ENCODE measurements at regions not wholly inside any gene's neighbourhood (a gene's known extent, or its start where the extent isn't known, plus 50 kb on each side); places are given as distances from the start of the nearest gene placed in this dataset.

DNA sequence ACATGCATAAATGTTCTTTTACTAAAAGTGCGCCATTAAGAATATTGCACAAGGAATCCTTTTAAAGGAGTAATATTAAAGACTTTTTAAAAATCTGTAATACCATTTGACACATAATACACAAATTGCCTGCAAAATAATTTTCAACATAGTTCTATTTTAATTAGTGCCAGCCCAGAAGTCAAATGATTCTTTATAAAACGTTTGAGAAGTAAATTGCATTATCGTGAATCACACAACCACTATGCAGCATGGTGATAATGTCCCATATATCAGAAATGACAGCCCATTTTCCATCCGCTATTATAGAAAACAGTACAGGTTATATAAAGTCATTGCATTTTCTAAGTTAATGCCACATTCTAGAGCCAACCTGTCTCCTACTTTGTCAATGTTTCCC, 324.0 kb downstream of the IPMK start:
- H3K4me3 ChIP-seq (ENCODE audit: low read depth, low read length) = no peak overlapping the region
- H3K14ac ChIP-seq (ENCODE audit: low read length) = no peak overlapping the region
- H4K12ac ChIP-seq (ENCODE audit: low read depth, low read length) = no peak overlapping the region
- H3K36me3 ChIP-seq (ENCODE audit: control insufficient read depth in 1 of 2, insufficient read depth in 2 of 2, low read length in 2 of 2) = no peaks in the 10 kb centered on the region
- no peak overlapping the region for H2AK5ac ChIP-seq (ENCODE audit: low read length)
- H3K27ac ChIP-seq (ENCODE audit: low read depth, low read length) = no peak overlapping the region
- no peak overlapping the region for H2AFZ ChIP-seq (ENCODE audit: insufficient read depth, low read length, poor library complexity)
- H4K8ac ChIP-seq (ENCODE audit: low read depth, low read length) = no peak overlapping the region
- no peak overlapping the region for H2BK12ac ChIP-seq (ENCODE audit: low read length)
- no peaks in the 10 kb centered on the region for H3K79me1 ChIP-seq (ENCODE audit: low read length)
- H3K27me3 ChIP-seq (ENCODE audit: insufficient read depth, low read length) = no peaks in the 10 kb centered on the region
- no peak for DNase-seq
- H3K9ac ChIP-seq (ENCODE audit: low read length) = no peak overlapping the region
- no peak overlapping the region for H3K23ac ChIP-seq (ENCODE audit: low read length)
- no peak overlapping the region for H3K18ac ChIP-seq (ENCODE audit: low read length)
- H3K79me2 ChIP-seq (ENCODE audit: control insufficient read depth, insufficient read depth, low read length, poor library complexity) = no peaks in the 10 kb centered on the region
- H3K9me3 ChIP-seq (ENCODE audit: insufficient read depth, low read depth, low read length) = no peaks in the 10 kb centered on the region
- no peaks in the 10 kb centered on the region for H3K4me1 ChIP-seq (ENCODE audit: control insufficient read depth in 1 of 2, insufficient read depth in 2 of 2, low read length in 2 of 2)
- no peak overlapping the region for H2BK120ac ChIP-seq (ENCODE audit: insufficient read depth, low read length, poor library complexity)
- H3K4me2 ChIP-seq (ENCODE audit: low read length) = no peak overlapping the region
- H4K91ac ChIP-seq (ENCODE audit: low read depth, low read length) = no peak overlapping the region
- H3K4ac ChIP-seq (ENCODE audit: low read depth, low read length) = no peak overlapping the region
- H2BK5ac ChIP-seq (ENCODE audit: low read depth, low read length, poor library complexity) = no peak overlapping the region
- no CpG with 5 or more reads among the region's 4 CpGs for WGBS (ENCODE audit: extremely low coverage, insufficient coverage, insufficient read length)

DNA sequence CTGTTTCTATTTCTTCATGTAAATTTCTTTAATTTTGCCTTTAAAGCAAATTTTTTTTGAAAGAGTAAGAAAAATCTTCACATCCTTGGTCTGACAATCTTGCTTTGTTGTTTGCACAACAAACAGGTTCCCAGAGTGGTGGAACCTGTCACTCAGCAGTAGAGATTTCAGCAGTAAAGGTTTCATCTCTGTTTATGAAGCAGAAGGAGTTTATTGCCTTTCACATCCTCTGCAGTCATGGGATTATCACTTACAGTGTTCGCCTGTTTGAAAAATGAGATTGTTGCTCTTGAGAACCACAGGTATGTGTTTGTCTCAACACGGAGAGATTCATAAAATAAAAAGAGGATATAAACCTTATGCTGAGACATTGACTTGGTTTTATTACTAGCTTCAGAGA, 342.6 kb downstream of the IPMK start:
- WGBS (ENCODE audit: extremely low coverage, insufficient coverage, insufficient read length) = no CpG with 5 or more reads among the region's 2 CpGs

DNA sequence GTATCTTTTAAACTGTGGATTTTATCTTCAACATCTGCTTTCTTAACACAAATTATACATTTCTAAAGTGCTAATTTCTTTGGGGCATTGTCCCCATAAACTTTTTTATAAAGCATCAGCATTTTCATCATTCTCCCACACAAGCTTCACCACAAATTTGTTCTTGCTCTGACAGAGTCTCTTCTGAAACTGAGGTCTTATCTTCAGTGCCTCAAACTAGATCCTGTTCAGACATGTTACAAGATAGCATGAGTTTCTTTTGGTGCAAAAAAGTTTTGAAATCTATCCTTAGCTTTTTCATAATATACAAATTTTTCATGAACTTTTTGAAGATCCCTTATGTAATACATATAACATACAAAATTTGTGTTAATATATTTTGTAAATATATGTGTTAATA, 346.6 kb downstream of the IPMK start:
- H4K8ac ChIP-seq (ENCODE audit: low read depth, low read length) = no peak overlapping the region
- no peaks in the 10 kb centered on the region for H3K27me3 ChIP-seq (ENCODE audit: insufficient read depth, low read length)
- no peak overlapping the region for H2BK12ac ChIP-seq (ENCODE audit: low read length)
- H3K36me3 ChIP-seq (ENCODE audit: control insufficient read depth in 1 of 2, insufficient read depth in 2 of 2, low read length in 2 of 2) = no peaks in the 10 kb centered on the region
- H4K12ac ChIP-seq (ENCODE audit: low read depth, low read length) = no peak overlapping the region
- H2BK120ac ChIP-seq (ENCODE audit: insufficient read depth, low read length, poor library complexity) = no peak overlapping the region
- no peak overlapping the region for H2BK5ac ChIP-seq (ENCODE audit: low read depth, low read length, poor library complexity)
- no peak overlapping the region for H2AK5ac ChIP-seq (ENCODE audit: low read length)
- no peak overlapping the region for H2AFZ ChIP-seq (ENCODE audit: insufficient read depth, low read length, poor library complexity)
- H3K79me2 ChIP-seq (ENCODE audit: control insufficient read depth, insufficient read depth, low read length, poor library complexity) = no peaks in the 10 kb centered on the region
- H3K4ac ChIP-seq (ENCODE audit: low read depth, low read length) = no peak overlapping the region
- H3K79me1 ChIP-seq (ENCODE audit: low read length) = peaks cover 2% of the 10 kb centered on the region
- no peaks in the 10 kb centered on the region for H3K4me1 ChIP-seq (ENCODE audit: control insufficient read depth in 1 of 2, insufficient read depth in 2 of 2, low read length in 2 of 2)
- no peak overlapping the region for H3K9ac ChIP-seq (ENCODE audit: low read length)
- H4K91ac ChIP-seq (ENCODE audit: low read depth, low read length) = no peak overlapping the region
- H3K23ac ChIP-seq (ENCODE audit: low read length) = no peak overlapping the region
- H3K4me3 ChIP-seq (ENCODE audit: low read depth, low read length) = no peak overlapping the region
- no peaks in the 10 kb centered on the region for H3K9me3 ChIP-seq (ENCODE audit: insufficient read depth, low read depth, low read length)
- no peak overlapping the region for H3K14ac ChIP-seq (ENCODE audit: low read length)
- DNase-seq = no peak
- H3K4me2 ChIP-seq (ENCODE audit: low read length) = no peak overlapping the region
- H3K27ac ChIP-seq (ENCODE audit: low read depth, low read length) = no peak overlapping the region
- no peak overlapping the region for H3K18ac ChIP-seq (ENCODE audit: low read length)

More for the DNA sequence above, 342.6 kb downstream of the IPMK start:
- Histone ChIP-seq H4K91ac (ENCODE audit: low read depth, low read length) (no peak overlapping the region), H3K4me1 (ENCODE audit: control insufficient read depth in 1 of 2, insufficient read depth in 2 of 2, low read length in 2 of 2) (no peaks in the 10 kb centered on the region), H2BK120ac (ENCODE audit: insufficient read depth, low read length, poor library complexity) (no peak overlapping the region), H3K9ac (ENCODE audit: low read length) (no peak overlapping the region), H3K27me3 (ENCODE audit: insufficient read depth, low read length) (no peaks in the 10 kb centered on the region), H3K27ac (ENCODE audit: low read depth, low read length) (no peak overlapping the region), H3K9me3 (ENCODE audit: insufficient read depth, low read depth, low read length) (no peaks in the 10 kb centered on the region), H3K18ac (ENCODE audit: low read length) (no peak overlapping the region), H3K4me3 (ENCODE audit: low read depth, low read length) (no peak overlapping the region), H4K8ac (ENCODE audit: low read depth, low read length) (no peak overlapping the region), H2AK5ac (ENCODE audit: low read length) (no peak overlapping the region), H3K23ac (ENCODE audit: low read length) (no peak overlapping the region), H3K4me2 (ENCODE audit: low read length) (no peak overlapping the region), H4K12ac (ENCODE audit: low read depth, low read length) (no peak overlapping the region), H2BK12ac (ENCODE audit: low read length) (no peak overlapping the region), H3K79me1 (ENCODE audit: low read length) (peaks cover 2% of the 10 kb centered on the region), H2AFZ (ENCODE audit: insufficient read depth, low read length, poor library complexity) (no peak overlapping the region), H3K79me2 (ENCODE audit: control insufficient read depth, insufficient read depth, low read length, poor library complexity) (no peaks in the 10 kb centered on the region), H2BK5ac (ENCODE audit: low read depth, low read length, poor library complexity) (no peak overlapping the region), H3K4ac (ENCODE audit: low read depth, low read length) (no peak overlapping the region), H3K36me3 (ENCODE audit: control insufficient read depth in 1 of 2, insufficient read depth in 2 of 2, low read length in 2 of 2) (no peaks in the 10 kb centered on the region), H3K14ac (ENCODE audit: low read length) (no peak overlapping the region)
- DNase-seq = peak in 1 of 2 donors; percentile 14

DNA sequence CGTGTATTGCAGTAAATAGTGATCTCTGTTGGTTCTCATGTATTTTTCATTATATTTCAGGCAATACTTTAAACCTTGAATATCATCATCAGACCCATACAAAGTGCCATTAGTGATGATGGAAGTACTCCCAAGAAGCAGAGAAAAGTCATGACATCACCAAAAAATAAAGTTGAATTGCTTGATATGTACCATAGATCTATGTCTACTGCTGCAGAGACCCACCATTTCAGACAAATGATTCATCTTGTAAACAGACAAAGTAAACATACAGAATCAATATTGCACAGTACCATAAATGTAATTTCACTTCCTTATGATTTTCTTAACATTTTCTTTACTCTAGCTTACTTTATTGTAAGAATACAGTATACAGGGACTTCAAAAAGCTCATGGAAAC, 347.8 kb downstream of the IPMK start:
- no peak overlapping the region for H3K14ac ChIP-seq (ENCODE audit: low read length)
- no peak overlapping the region for H3K27ac ChIP-seq (ENCODE audit: low read depth, low read length)
- no peak overlapping the region for H2AFZ ChIP-seq (ENCODE audit: insufficient read depth, low read length, poor library complexity)
- no peak for DNase-seq
- H3K27me3 ChIP-seq (ENCODE audit: insufficient read depth, low read length) = no peaks in the 10 kb centered on the region
- H3K23ac ChIP-seq (ENCODE audit: low read length) = no peak overlapping the region
- no peaks in the 10 kb centered on the region for H3K79me2 ChIP-seq (ENCODE audit: control insufficient read depth, insufficient read depth, low read length, poor library complexity)
- no CpG with 5 or more reads among the region's 1 CpG for WGBS (ENCODE audit: extremely low coverage, insufficient coverage, insufficient read length)
- H3K4me3 ChIP-seq (ENCODE audit: low read depth, low read length) = no peak overlapping the region
- H3K9me3 ChIP-seq (ENCODE audit: insufficient read depth, low read depth, low read length) = no peaks in the 10 kb centered on the region
- H2BK5ac ChIP-seq (ENCODE audit: low read depth, low read length, poor library complexity) = no peak overlapping the region
- no peak overlapping the region for H2AK5ac ChIP-seq (ENCODE audit: low read length)
- H3K18ac ChIP-seq (ENCODE audit: low read length) = no peak overlapping the region
- no peak overlapping the region for H3K9ac ChIP-seq (ENCODE audit: low read length)
- no peak overlapping the region for H4K91ac ChIP-seq (ENCODE audit: low read depth, low read length)
- no peak overlapping the region for H4K8ac ChIP-seq (ENCODE audit: low read depth, low read length)
- no peaks in the 10 kb centered on the region for H3K36me3 ChIP-seq (ENCODE audit: control insufficient read depth in 1 of 2, insufficient read depth in 2 of 2, low read length in 2 of 2)
- H2BK120ac ChIP-seq (ENCODE audit: insufficient read depth, low read length, poor library complexity) = no peak overlapping the region
- peaks cover 2% of the 10 kb centered on the region for H3K79me1 ChIP-seq (ENCODE audit: low read length)
- H3K4ac ChIP-seq (ENCODE audit: low read depth, low read length) = no peak overlapping the region
- H2BK12ac ChIP-seq (ENCODE audit: low read length) = no peak overlapping the region
- H3K4me2 ChIP-seq (ENCODE audit: low read length) = no peak overlapping the region
- H4K12ac ChIP-seq (ENCODE audit: low read depth, low read length) = no peak overlapping the region
- no peaks in the 10 kb centered on the region for H3K4me1 ChIP-seq (ENCODE audit: control insufficient read depth in 1 of 2, insufficient read depth in 2 of 2, low read length in 2 of 2)

DNA sequence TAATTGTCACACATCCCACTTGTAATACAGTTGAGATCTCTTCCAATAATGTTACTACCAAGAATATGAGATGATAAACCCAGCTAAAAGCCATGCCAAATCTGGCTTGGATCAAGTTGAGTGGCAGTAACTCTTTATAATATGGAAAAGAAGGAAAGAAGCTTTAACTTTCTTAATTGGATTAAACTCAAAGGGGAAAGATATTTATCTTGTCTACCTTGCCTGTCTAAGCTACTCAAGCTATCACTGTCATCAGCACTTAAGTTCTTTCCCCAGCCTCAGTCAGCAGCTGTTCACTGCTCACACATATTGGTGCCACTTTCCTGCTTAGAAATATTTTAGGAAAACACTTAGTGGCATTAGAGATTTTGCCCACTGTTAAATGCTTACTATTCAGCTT, 350.7 kb downstream of the IPMK start:
- no peak overlapping the region for H3K18ac ChIP-seq (ENCODE audit: low read length)
- H3K23ac ChIP-seq (ENCODE audit: low read length) = no peak overlapping the region
- H3K9ac ChIP-seq (ENCODE audit: low read length) = no peak overlapping the region
- H2AFZ ChIP-seq (ENCODE audit: insufficient read depth, low read length, poor library complexity) = no peak overlapping the region
- H4K91ac ChIP-seq (ENCODE audit: low read depth, low read length) = no peak overlapping the region
- H2AK5ac ChIP-seq (ENCODE audit: low read length) = no peak overlapping the region
- no peaks in the 10 kb centered on the region for H3K79me2 ChIP-seq (ENCODE audit: control insufficient read depth, insufficient read depth, low read length, poor library complexity)
- DNase-seq = no peak
- H3K4ac ChIP-seq (ENCODE audit: low read depth, low read length) = no peak overlapping the region
- H3K27me3 ChIP-seq (ENCODE audit: insufficient read depth, low read length) = no peaks in the 10 kb centered on the region
- no peaks in the 10 kb centered on the region for H3K4me1 ChIP-seq (ENCODE audit: control insufficient read depth in 1 of 2, insufficient read depth in 2 of 2, low read length in 2 of 2)
- H4K12ac ChIP-seq (ENCODE audit: low read depth, low read length) = no peak overlapping the region
- no peaks in the 10 kb centered on the region for H3K79me1 ChIP-seq (ENCODE audit: low read length)
- H3K4me3 ChIP-seq (ENCODE audit: low read depth, low read length) = no peak overlapping the region
- no peaks in the 10 kb centered on the region for H3K9me3 ChIP-seq (ENCODE audit: insufficient read depth, low read depth, low read length)
- no peak overlapping the region for H3K4me2 ChIP-seq (ENCODE audit: low read length)
- H2BK5ac ChIP-seq (ENCODE audit: low read depth, low read length, poor library complexity) = no peak overlapping the region
- no peak overlapping the region for H3K14ac ChIP-seq (ENCODE audit: low read length)
- H2BK12ac ChIP-seq (ENCODE audit: low read length) = no peak overlapping the region
- no peaks in the 10 kb centered on the region for H3K36me3 ChIP-seq (ENCODE audit: control insufficient read depth in 1 of 2, insufficient read depth in 2 of 2, low read length in 2 of 2)
- no peak overlapping the region for H4K8ac ChIP-seq (ENCODE audit: low read depth, low read length)
- H3K27ac ChIP-seq (ENCODE audit: low read depth, low read length) = no peak overlapping the region
- H2BK120ac ChIP-seq (ENCODE audit: insufficient read depth, low read length, poor library complexity) = no peak overlapping the region

Data from trophoblast cell (in vitro differentiated cells and primary cell).